Endothelial cell (in vitro differentiated cells): ENCODE measurements at regions not wholly inside any gene's neighbourhood (a gene's known extent, or its start where the extent isn't known, plus 50 kb on each side); places are given as distances from the start of the nearest gene placed in this dataset.

Source experiments
- DNase-seq: peaks from one replicate; pipeline ENCODE4 v3.0.0; 2021; ENCODE audit warnings: low spot score
- H3K27ac Mint-ChIP-seq: one replicate; pipeline ENCODE4 v1.8.0; 2021; ENCODE audit warnings: mixed read lengths, inconsistent platforms; ENCODE audit not compliant: unreplicated experiment
- H3K27me3 Mint-ChIP-seq: one replicate; pipeline ENCODE4 v1.8.0; 2021; ENCODE audit warnings: mild to moderate bottlenecking, moderate library complexity, mixed read lengths, inconsistent platforms; ENCODE audit not compliant: unreplicated experiment
- H3K36me3 Mint-ChIP-seq: one replicate; pipeline ENCODE4 v1.8.0; 2021; ENCODE audit warnings: mild to moderate bottlenecking, low read depth, mixed read lengths, inconsistent platforms; ENCODE audit not compliant: unreplicated experiment
- H3K4me1 Mint-ChIP-seq: one replicate; pipeline ENCODE4 v1.8.0; 2021; ENCODE audit warnings: mild to moderate bottlenecking, mixed read lengths, inconsistent platforms; ENCODE audit not compliant: unreplicated experiment
- H3K4me3 Mint-ChIP-seq: one replicate; pipeline ENCODE4 v1.8.0; 2021; ENCODE audit warnings: mild to moderate bottlenecking, mixed read lengths, inconsistent platforms; ENCODE audit not compliant: unreplicated experiment
- H3K9me3 Mint-ChIP-seq: one replicate; pipeline ENCODE4 v1.8.0; 2021; ENCODE audit warnings: mixed read lengths, inconsistent platforms; ENCODE audit not compliant: unreplicated experiment
- TF ChIP-seq, protein P1 (sequence below): fragments of 200-600 bp; sonication (generic); IDR thresholded peaks from one replicate; pipeline ENCODE4 v1.5.0; 2021; ENCODE audit warnings: antibody characterized with exemption; ENCODE audit not compliant: unreplicated experiment

DNA sequence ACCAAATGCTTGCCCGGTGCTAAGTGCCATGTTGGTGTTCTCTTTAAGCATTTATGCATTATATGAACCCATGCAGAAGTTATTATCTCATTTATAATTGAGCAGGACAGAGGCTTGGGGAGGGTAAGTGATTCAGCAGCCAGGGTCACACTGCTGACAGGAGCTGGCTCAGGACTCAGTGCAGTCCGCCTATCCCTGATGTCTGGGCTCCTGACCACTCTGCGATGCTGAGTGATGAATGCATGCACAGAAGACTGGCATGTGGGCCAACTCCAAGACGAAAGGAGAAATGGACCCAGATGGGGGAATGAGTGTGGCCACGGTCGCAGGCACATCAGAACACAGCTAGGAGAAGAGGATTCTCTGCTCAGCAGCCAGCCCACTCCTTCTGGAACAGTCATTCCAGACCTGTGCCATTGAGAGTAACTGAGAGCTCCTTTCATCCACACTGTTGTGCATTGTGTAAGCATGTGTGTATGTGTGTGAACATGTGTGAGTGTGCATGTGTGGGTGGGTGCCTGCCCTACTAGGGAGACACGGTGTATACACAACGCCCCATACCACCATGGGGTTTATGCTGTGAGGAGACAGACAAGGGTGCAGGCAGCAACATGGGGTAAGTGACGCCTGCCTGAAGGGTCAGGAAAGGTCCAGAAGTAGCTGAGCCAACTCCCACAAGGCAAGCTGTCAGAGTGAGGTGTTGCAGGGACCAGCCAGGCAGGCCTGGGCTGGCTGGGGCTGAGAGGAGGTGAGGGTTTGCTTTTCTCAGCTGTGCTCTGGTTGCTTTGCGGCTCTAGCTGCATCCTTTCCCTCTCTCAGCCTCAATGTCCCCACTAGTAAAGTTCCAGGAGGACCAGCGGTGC, 97.8 kb upstream of the PMEPA1 start:
- Mint-ChIP-seq H3K4me3 (no peak overlapping the region), H3K36me3 (no peaks in the 10 kb centered on the region), H3K4me1 (peaks cover 11% of the 10 kb centered on the region), H3K9me3 (no peaks in the 10 kb centered on the region), H3K27ac (no peak overlapping the region), H3K27me3 (peaks cover 13% of the 10 kb centered on the region)
- DNase-seq, result no peak
- TF ChIP-seq, protein P1, sequence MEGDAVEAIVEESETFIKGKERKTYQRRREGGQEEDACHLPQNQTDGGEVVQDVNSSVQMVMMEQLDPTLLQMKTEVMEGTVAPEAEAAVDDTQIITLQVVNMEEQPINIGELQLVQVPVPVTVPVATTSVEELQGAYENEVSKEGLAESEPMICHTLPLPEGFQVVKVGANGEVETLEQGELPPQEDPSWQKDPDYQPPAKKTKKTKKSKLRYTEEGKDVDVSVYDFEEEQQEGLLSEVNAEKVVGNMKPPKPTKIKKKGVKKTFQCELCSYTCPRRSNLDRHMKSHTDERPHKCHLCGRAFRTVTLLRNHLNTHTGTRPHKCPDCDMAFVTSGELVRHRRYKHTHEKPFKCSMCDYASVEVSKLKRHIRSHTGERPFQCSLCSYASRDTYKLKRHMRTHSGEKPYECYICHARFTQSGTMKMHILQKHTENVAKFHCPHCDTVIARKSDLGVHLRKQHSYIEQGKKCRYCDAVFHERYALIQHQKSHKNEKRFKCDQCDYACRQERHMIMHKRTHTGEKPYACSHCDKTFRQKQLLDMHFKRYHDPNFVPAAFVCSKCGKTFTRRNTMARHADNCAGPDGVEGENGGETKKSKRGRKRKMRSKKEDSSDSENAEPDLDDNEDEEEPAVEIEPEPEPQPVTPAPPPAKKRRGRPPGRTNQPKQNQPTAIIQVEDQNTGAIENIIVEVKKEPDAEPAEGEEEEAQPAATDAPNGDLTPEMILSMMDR, result no peak

GRCh38 chr20:57806975-57807374, 97.2 kb upstream of the PMEPA1 start:
- H3K27ac Mint-ChIP-seq, result no peak overlapping the region

GRCh38 chr20:57806476-57806875, 96.7 kb upstream of the PMEPA1 start:
- Mint-ChIP-seq H3K27ac (no peak overlapping the region), H3K4me1 (peaks cover 5% of the 10 kb centered on the region), H3K9me3 (no peaks in the 10 kb centered on the region), H3K27me3 (peaks cover 11% of the 10 kb centered on the region), H3K36me3 (no peaks in the 10 kb centered on the region), H3K4me3 (no peak overlapping the region)
- TF ChIP-seq, protein P1, result no peak
- DNase-seq, result no peak

More at GRCh38 chr20:57806975-57807374, 97.2 kb upstream of the PMEPA1 start:
- Mint-ChIP-seq H3K4me1 (peaks cover 7% of the 10 kb centered on the region), H3K36me3 (no peaks in the 10 kb centered on the region), H3K4me3 (no peak overlapping the region), H3K27me3 (peaks cover 13% of the 10 kb centered on the region), H3K9me3 (no peaks in the 10 kb centered on the region)
- no peak for DNase-seq
- TF ChIP-seq, protein P1, result no peak

DNA sequence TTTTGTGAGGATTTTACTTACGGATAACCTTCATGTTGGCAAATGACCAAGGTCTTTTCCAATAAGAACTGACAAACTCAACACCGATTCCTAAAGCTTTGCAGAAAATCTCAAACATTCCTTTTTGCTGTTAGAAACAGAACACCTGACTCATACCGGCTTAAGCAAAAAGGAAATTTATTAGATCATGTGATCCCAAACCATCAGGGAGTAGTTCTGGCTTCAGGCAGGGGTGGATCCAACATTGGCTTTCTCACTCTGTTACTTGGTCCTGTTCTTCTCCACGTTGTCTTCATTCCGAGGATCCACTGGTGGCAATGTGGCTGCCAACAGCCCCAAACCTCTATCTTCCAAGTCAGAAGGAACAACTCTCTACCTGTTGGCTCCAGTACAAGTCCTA, 95.9 kb upstream of the PMEPA1 start:
- no peak for DNase-seq
- Mint-ChIP-seq H3K27me3 (peaks cover 10% of the 10 kb centered on the region), H3K9me3 (no peaks in the 10 kb centered on the region), H3K4me1 (no peaks in the 10 kb centered on the region), H3K4me3 (no peak overlapping the region), H3K36me3 (no peaks in the 10 kb centered on the region), H3K27ac (no peak overlapping the region)
- TF ChIP-seq, protein P1, result no peak

DNA sequence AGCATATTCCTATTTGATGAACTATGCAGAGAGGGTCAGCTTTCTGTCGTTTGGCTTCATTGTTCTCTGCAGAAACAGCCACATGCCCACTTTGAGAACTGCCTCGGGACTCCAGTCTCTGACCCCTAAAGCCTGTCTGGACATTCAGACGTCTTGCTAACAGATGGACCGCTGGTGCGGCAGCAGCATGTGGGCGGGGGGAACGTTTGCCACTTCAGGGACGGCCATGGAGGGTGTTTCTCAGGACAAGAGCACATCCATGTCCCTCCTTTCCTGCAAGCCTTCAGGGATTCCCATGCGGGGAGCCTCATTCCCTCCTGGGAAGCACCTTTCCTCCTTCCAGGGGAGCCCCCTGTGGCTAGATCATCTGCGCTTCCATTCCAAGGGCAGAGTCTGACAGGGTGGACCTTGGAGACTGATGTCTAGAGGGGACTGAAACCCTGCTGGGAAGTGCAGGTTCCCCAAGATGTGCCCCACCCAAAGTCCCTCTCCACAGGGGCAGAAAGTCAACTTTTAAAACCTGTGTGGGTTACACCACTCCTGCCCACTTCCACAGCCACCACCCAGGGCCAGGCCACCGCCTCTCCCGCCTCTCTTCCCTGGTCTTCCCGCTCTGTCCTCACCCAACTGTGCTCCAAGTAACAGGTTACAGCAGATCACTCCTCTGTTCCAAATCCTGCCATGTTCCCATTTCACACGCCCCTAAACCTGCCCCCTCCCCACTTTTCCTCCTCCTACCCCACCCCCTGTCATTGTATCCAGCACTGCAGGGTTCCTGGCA, 94.8 kb upstream of the PMEPA1 start:
- no peak for DNase-seq
- H3K9me3 Mint-ChIP-seq, result no peaks in the 10 kb centered on the region
- TF ChIP-seq, protein P1, result no peak
- H3K4me3 Mint-ChIP-seq, result no peak overlapping the region
- H3K4me1 Mint-ChIP-seq, result no peaks in the 10 kb centered on the region
- no peak overlapping the region for H3K27ac Mint-ChIP-seq
- no peaks in the 10 kb centered on the region for H3K36me3 Mint-ChIP-seq
- H3K27me3 Mint-ChIP-seq, result peaks cover 14% of the 10 kb centered on the region
